ENCODE measurements at regions not wholly inside any gene's neighbourhood (a gene's known extent, or its start where the extent isn't known, plus 50 kb on each side); places are given as distances from the start of the nearest gene placed in this dataset.
A peak's percentile ranks its signal among the peaks of the same experiment; 100 is the strongest.

GRCh38 chr5:96282020-96282419, 151.0 kb downstream of the PCSK1 start:
- no peak for DNase-seq

GRCh38 chr5:96280946-96281393, 152.1 kb downstream of the PCSK1 start:
- DNase-seq: no peak

GRCh38 chr5:96279801-96280542, 153.1 kb downstream of the PCSK1 start:
- no peak for DNase-seq

- DNase-seq: no peak
These were observed 154.1 kb downstream of the PCSK1 start for GRCh38 chr5:96278981-96279380.

- DNase-seq: no peak
These were observed 158.0 kb downstream of the PCSK1 start for GRCh38 chr5:96275051-96275450.

GRCh38 chr5:96265487-96265886, 167.6 kb downstream of the PCSK1 start:
- DNase-seq: no peak

- DNase-seq: no peak
These were observed 169.0 kb downstream of the PCSK1 start for GRCh38 chr5:96264047-96264446.

- DNase-seq: no peak
These were observed 170.9 kb downstream of the PCSK1 start for GRCh38 chr5:96262105-96262504.

GRCh38 chr5:96260009-96260408, 173.0 kb downstream of the PCSK1 start:
- no peak for DNase-seq

GRCh38 chr5:96259151-96259772, 173.8 kb downstream of the PCSK1 start:
- DNase-seq: no peak

GRCh38 chr5:96258692-96259091, 174.4 kb downstream of the PCSK1 start:
- DNase-seq: no peak

- DNase-seq: no peak
These were observed 175.1 kb downstream of the PCSK1 start for GRCh38 chr5:96257904-96258303.

- peak; percentile 21 for DNase-seq
These were observed 176.1 kb downstream of the PCSK1 start for GRCh38 chr5:96256795-96257470.

GRCh38 chr5:96254980-96255691, 177.9 kb downstream of the PCSK1 start:
- DNase-seq: no peak

GRCh38 chr5:96253140-96253539, 179.9 kb downstream of the PCSK1 start:
- no peak for DNase-seq

GRCh38 chr5:96252596-96252995, 180.5 kb downstream of the PCSK1 start:
- DNase-seq: no peak

GRCh38 chr5:96250782-96251181, 182.3 kb downstream of the PCSK1 start:
- DNase-seq: no peak

- no peak for DNase-seq
These were observed 184.9 kb downstream of the PCSK1 start for GRCh38 chr5:96248131-96248530.

GRCh38 chr5:96247708-96248107, 185.3 kb downstream of the PCSK1 start:
- DNase-seq: no peak

- no peak for DNase-seq
These were observed 185.8 kb downstream of the PCSK1 start for GRCh38 chr5:96247097-96247701.

- DNase-seq: peak; percentile 68
These were observed 187.6 kb downstream of the PCSK1 start for GRCh38 chr5:96245140-96246091.

- DNase-seq: no peak
These were observed 188.4 kb downstream of the PCSK1 start for GRCh38 chr5:96244696-96245095.
